22Rv1 (cell line): ENCODE measurements at regions not wholly inside any gene's neighbourhood (a gene's known extent, or its start where the extent isn't known, plus 50 kb on each side); places are given as distances from the start of the nearest gene placed in this dataset.
"Not testable (repeated sequence)": the region's sequence is repeated elsewhere in the genome, so short reads cannot be mapped to it uniquely, and the experiment has no call there.

Experiments
- H3K27ac ChIP-seq: fragments of 450-650 bp; 2 replicates; pipeline ENCODE4 v1.5.1; 2017
- CTCF ChIP-seq: fragments of 450-650 bp; IDR thresholded peaks from 2 replicates; pipeline ENCODE4 v1.5.1; 2017; ENCODE audit warnings: mild to moderate bottlenecking
- ZFX ChIP-seq: fragments of 450-650 bp; IDR thresholded peaks from 2 replicates; pipeline ENCODE4 v1.6.1; 2017; ENCODE audit warnings: antibody characterized with exemption, borderline replicate concordance

DNA sequence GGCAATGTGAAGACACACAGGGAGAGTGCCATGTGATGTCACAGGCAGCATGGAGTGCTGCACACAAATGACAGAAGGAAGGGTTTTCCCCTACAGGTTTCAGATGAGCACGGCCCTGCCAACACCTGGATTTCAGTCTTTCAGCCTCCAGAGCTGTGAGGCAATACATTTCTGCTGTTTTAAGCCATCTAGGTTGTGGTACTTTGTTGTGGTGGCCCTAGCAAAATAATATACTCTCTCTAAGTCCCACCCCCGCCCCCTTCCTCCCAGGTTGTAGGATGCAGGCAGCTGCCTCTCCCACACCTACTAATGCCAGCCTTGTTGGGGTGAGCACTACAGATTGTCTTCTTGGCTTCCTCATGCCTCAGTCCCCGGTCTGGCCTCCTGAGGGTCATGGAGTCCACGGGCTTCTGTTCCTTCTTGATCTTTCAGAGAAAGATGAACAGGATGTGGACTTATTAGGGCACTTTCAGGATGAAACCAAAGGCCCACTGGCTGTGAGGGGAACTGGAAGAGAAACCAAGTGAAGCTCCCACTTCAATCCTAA lies 180.0 kb downstream of the CD47 start:
- TF ChIP-seq ZFX (no peak), CTCF (no peak)
- no peak overlapping the region for H3K27ac ChIP-seq

DNA sequence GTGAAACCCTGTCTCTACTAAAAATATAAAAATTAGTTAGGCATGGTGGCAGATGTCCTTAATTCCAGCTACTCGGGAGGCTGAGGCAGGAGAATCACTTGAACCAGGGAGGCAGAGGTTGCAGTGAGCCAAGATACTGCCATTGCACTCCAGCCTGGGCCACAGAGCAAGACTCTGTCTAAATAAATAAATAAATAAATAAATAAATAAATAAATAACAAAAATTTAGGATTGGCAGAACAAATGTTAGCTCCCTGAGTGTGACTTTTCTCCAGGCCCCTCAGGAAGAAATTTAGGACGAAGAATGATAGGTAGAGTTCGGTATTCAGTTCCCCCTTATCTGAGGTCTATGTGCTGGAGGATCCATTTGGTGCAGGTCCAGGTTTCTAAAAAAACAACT lies 181.2 kb downstream of the CD47 start:
- not testable (repeated sequence) for H3K27ac ChIP-seq

GRCh38 chr3:107907996-107908395 lies 182.8 kb downstream of the CD47 start:
- no peak overlapping the region for H3K27ac ChIP-seq
- TF ChIP-seq CTCF (no peak), ZFX (no peak)

DNA sequence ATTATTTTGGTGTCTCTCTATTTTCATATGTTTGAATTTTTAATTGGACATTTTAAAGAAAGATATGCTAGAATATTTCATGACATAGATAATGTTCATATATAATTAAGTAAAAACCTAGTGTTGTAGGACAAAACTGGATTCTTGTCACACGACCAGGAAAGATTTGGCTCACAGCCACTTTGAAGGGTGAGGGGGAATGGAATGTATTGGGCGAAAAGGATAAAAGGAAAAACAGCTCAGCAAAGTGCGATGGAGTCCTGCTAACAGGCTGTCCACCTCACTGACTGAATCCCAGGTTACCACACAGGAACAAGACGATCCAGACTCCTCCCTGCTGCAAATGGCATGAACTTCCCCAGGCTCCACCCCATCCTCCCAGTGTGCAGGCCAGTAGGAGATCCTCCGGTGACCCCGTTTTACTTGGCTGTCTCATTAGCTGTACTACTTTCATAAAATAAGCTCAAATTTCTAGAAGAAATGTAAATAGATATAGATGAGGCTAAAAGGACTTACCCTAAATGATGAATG lies 186.2 kb downstream of the CD47 start:
- no peak for TF ChIP-seq ZFX
- H3K27ac ChIP-seq: no peak overlapping the region

DNA sequence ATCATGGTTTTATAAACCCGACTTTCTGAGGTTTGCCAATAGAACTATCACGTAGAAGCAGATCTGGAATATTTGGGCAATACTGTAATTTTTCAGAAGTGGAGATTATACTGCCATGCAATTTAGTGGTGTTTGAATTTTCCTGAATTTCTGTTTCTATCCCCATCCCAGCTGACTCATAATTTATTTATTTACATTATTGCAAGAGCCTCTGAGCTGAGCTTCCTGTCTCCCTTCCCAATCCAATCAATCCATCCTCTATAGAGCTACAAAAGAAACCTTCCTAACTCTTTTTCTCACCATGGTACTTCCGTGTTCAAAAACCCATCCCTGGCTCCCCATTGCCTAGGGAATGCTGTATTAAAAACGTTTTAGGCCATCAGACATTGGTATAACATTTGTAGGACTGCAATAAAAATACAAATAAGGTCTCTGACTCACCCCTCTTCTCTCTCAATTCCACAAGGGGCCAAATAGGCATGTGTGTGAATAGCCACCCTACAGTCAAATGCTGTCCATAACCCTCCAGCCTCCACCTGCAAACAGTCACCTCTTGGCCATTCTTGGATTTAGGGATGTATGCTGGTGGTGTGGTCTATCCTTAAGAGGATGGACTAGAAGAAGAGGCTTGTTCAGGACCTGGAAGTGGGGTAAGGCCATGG lies 190.7 kb downstream of the CD47 start:
- H3K27ac ChIP-seq: no peak overlapping the region

GRCh38 chr3:107897471-107898061 lies 193.3 kb downstream of the CD47 start:
- H3K27ac ChIP-seq: no peak overlapping the region
- no peak for TF ChIP-seq ZFX
- no peak for TF ChIP-seq CTCF

More for the DNA sequence above, 190.7 kb downstream of the CD47 start:
- no peak for TF ChIP-seq CTCF
- no peak for TF ChIP-seq ZFX

DNA sequence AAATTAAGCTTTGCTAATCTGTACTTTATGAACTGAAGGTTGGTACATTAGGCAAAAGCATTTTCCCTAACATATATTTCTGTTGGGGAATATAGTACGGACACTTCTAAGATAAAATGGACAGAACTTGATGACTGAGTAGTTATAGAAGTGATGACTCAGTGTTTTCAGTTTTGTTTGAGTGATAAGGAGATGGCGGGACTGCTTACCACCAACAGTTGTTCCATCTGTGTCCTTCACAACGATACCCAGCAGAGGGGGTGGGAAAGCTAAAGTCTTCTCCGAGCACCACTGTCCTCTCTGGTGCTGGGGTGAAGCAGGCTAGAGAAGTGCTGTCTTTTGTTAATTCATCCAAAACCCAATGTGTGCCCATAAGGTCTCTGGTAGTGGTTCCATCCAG lies 195.8 kb downstream of the CD47 start:
- no peak for TF ChIP-seq CTCF
- H3K27ac ChIP-seq: no peak overlapping the region

DNA sequence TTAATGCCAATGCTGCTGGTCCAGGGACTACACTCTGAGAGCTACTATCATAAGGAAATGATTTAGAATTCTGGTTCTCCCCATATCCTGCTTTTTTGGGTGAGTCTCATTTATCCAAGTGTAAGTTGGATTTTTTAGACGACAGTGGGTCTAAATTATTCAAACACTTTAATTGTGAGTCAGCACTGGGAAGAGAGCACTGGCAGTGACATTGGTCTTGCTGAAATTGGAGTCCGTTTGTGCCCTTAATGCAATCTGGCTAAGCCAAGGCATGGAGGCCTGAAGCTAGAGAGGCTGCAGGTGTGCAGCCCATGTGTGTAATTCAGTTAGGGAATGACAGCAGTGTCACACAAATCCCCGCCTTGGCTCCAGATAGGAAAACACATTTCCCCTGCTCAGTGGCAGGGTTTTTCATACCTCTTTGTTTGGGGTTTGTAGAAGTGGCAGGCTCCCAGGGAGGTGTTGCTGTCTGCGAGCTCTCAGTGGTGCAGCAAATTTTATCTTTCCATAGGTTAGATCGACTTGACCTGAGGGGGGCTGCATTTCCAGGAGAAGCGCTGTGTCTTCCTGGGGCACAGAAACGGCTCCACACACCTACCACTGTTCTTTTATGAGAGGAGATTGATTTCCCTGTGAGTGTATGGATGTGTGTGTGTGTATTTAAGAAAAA lies 197.7 kb downstream of the CD47 start:
- TF ChIP-seq ZFX (no peak), CTCF (no peak)
- no peak overlapping the region for H3K27ac ChIP-seq
